RWPE1 (cell line): ENCODE measurements at regions not wholly inside any gene's neighbourhood (a gene's known extent, or its start where the extent isn't known, plus 50 kb on each side); places are given as distances from the start of the nearest gene placed in this dataset.

Experiments
- CTCF ChIA-PET: fragments of 350-600 bp; sonication (Branson Sonifier 250); formaldehyde crosslinking; extraction: SDS; loops from one replicate; lab custom pipeline; 2021; lab: Yijun Ruan, JAX
- POLR2A ChIA-PET: fragments of 400-600 bp; formaldehyde crosslinking; extraction: SDS; loops from one replicate; lab custom pipeline; 2020; ENCODE audit warnings: antibody characterized with exemption; ENCODE audit not compliant: low non-redundant PET; lab: Yijun Ruan, JAX
- DNase-seq: peaks from one replicate; pipeline ENCODE4 v3.0.0; 2012; ENCODE audit warnings: low spot score
- H3K27ac ChIP-seq: fragments of 450-650 bp; 2 replicates; pipeline ENCODE4 v1.5.1; 2017
- TF ChIP-seq, protein P1 (sequence below): fragments of 450-650 bp; conservative IDR thresholded peaks from 2 replicates; pipeline ENCODE4 v1.5.1; 2017; ENCODE audit warnings: low read depth, mild to moderate bottlenecking

DNA sequence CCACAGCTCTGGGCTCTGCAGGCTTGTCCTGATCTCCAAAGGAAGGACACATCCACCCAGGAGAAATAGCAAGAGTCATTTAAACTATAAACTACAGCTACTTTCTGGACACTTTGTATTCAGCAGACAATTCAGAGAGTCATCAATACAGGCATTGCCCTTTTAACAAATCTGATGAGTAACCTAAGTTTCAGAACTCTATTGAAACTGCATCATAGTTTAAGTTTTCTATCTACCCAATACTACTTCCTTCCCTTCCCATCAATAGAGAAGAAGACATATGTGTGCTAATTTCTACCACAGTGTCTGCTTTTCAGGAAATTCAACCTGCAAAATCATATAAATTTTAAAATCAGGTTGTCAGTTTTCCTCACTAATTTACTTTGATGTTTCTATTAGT is 736.5 kb downstream of the IGSF11 start:
- ChIA-PET POLR2A (no interaction called here), CTCF (no interaction called here)
- no peak for DNase-seq
- H3K27ac ChIP-seq = no peak overlapping the region
- TF ChIP-seq, protein P1, sequence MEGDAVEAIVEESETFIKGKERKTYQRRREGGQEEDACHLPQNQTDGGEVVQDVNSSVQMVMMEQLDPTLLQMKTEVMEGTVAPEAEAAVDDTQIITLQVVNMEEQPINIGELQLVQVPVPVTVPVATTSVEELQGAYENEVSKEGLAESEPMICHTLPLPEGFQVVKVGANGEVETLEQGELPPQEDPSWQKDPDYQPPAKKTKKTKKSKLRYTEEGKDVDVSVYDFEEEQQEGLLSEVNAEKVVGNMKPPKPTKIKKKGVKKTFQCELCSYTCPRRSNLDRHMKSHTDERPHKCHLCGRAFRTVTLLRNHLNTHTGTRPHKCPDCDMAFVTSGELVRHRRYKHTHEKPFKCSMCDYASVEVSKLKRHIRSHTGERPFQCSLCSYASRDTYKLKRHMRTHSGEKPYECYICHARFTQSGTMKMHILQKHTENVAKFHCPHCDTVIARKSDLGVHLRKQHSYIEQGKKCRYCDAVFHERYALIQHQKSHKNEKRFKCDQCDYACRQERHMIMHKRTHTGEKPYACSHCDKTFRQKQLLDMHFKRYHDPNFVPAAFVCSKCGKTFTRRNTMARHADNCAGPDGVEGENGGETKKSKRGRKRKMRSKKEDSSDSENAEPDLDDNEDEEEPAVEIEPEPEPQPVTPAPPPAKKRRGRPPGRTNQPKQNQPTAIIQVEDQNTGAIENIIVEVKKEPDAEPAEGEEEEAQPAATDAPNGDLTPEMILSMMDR = no peak

DNA sequence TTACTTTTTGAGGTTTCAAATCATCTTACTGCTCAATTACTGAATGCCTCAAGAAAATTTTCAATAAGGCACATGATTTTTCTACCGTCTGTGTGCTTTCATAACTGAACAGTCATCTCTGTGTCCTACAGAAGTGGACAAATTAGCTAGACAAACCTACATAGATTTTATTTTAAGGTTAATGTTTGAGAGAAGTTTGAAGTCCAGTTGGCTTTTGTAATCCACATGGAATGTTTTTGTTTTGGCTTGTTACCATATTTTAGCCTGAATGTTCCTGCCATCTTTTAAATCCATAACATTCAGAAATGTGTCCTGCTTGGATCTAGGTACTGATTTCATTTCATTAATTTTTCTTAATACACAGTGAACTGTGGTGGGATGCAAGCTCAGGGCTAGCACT is 730.1 kb downstream of the IGSF11 start:
- no peak overlapping the region for H3K27ac ChIP-seq
- no peak for DNase-seq
- POLR2A ChIA-PET = no interaction called here
- CTCF ChIA-PET = no interaction called here
- TF ChIP-seq, protein P1 = no peak

DNA sequence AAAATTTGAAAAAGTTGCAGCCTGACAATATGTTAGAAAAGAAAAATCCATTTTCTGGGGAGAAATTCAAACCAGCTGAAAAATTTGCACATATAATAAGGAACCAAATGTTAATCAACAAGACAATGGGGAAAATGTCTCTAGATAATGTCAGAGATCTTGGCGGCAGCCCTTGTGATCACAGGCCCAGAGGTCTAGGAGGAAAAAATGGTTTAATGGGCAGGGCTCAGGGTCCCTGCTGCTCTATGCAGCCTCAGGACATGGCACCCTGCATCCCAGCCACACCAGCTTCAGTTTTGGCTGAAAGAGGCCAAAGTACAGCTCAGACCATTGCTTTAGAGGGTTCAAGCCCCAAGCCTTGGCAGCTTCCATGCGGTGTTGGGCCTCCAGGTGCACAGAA is 701.9 kb downstream of the IGSF11 start:
- ChIA-PET POLR2A (no interaction called here), CTCF (interaction anchor here (0.6 kb wide), 1 partner anchor 330 kb away, joined by 4 read pairs; no protein-coding TSS in a partner anchor)
- DNase-seq = no peak
- H3K27ac ChIP-seq = no peak overlapping the region
- TF ChIP-seq, protein P1 = no peak

DNA sequence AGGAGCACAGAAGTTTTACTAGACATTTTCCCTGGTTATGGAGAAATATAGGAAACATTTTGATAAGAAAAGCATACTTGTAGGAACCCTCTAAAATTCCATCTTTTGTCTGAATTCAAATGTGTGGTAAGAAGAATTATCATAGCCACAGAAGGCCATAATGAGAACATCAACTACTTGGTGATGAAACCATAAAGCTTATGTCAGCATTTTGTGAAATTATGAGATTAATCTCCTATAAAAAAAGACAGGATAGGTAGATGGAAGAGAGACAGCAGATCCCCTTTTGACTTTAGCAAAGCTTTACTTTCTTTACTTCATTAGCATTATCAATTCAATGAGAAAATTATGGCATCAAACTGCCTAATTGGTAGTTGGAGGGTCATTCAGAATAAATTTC is 697.0 kb downstream of the IGSF11 start:
- CTCF ChIA-PET = no interaction called here
- H3K27ac ChIP-seq = no peak overlapping the region
- no peak for DNase-seq
- POLR2A ChIA-PET = no interaction called here
- TF ChIP-seq, protein P1 = no peak

DNA sequence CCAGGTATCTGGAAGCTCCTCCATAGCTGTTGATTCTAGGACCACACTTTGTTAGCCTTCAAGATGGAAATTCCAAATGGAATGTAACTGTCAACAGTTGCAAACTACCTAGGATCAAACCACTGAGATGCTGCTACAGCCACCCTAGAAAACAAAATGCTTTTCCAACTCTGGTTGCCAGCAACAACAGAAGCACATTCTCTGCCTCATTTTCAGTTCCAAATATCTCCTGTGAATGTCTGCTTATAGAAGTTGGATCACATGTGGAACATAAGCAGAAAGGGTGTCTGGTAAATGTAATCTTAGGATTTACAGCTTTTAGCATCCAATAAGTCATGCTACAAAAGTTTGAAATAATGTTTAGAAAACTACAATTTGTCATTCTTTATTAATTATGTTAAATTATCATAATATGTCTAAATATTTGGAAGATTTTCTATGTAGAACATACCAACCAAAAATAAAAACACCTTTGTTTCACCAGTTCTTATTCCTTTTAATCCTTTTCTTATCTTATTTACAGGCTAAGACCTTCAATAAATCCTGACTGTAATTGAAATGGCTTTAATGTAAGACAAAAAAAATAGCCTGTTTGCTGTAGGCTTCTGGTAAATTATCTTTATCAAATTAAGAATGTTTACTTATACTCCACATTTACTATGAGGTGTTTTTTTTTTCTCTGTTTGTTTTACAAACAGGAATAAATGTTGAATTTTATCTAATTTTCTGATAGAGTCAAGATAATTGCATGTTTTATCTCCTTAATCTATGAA is 687.1 kb downstream of the IGSF11 start:
- H3K27ac ChIP-seq = no peak overlapping the region
- POLR2A ChIA-PET = no interaction called here
- DNase-seq = no peak
- CTCF ChIA-PET = no interaction called here
- TF ChIP-seq, protein P1 = no peak

DNA sequence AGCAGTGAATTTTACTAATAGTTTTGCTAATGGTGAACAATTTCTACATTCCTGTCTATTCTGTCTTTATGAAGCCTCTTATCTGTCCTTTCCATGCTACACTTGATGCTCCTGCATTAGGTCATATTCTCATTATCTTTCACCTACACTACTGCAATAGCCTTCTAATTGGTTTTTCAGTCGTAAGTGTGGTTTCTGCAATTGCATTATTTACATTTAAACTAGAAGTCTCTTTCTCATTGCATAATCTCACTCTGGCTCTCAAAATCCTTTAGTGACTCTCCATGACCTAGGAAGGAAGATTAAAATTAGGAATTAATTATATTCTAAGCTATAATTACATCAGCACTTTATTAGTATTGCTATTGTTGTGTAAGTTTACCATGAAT is 686.5 kb downstream of the IGSF11 start:
- no peak overlapping the region for H3K27ac ChIP-seq
- POLR2A ChIA-PET = no interaction called here
- TF ChIP-seq, protein P1 = no peak
- DNase-seq = no peak
- CTCF ChIA-PET = no interaction called here
